HG03342 (cell line): ENCODE measurements at regions not wholly inside any gene's neighbourhood (a gene's known extent, or its start where the extent isn't known, plus 50 kb on each side); places are given as distances from the start of the nearest gene placed in this dataset.
"Not testable (repeated sequence)": the region's sequence is repeated elsewhere in the genome, so short reads cannot be mapped to it uniquely, and the experiment has no call there.

Experiments
- ATAC-seq: cut with Tn5 transposase; IDR thresholded peaks from one replicate; pipeline ENCODE4 v1.9.1; 2021; ENCODE audit warnings: mild to moderate bottlenecking, moderate library complexity; ENCODE audit not compliant: unreplicated experiment

- no peak for ATAC-seq
These were observed 339.0 kb upstream of the PABPC4L start for GRCh38 chr4:134540588-134540987.

- no peak for ATAC-seq
These were observed 338.2 kb upstream of the PABPC4L start for GRCh38 chr4:134539729-134540231.

- no peak for ATAC-seq
These were observed 336.1 kb upstream of the PABPC4L start for GRCh38 chr4:134537701-134538100.

GRCh38 chr4:134533068-134533467 lies 331.5 kb upstream of the PABPC4L start:
- peak; percentile 70 for ATAC-seq

- ATAC-seq, result no peak
These were observed 329.4 kb upstream of the PABPC4L start for GRCh38 chr4:134531013-134531412.

- ATAC-seq, result no peak
These were observed 328.0 kb upstream of the PABPC4L start for GRCh38 chr4:134529629-134530028.

GRCh38 chr4:134518574-134519217 lies 317.1 kb upstream of the PABPC4L start:
- no peak for ATAC-seq

GRCh38 chr4:134510544-134510943 lies 309.0 kb upstream of the PABPC4L start:
- ATAC-seq, result no peak

- ATAC-seq, result no peak
These were observed 303.9 kb upstream of the PABPC4L start for GRCh38 chr4:134505511-134505910.

- ATAC-seq, result no peak
These were observed 300.5 kb upstream of the PABPC4L start for GRCh38 chr4:134501973-134502643.

- not testable (repeated sequence) for ATAC-seq
These were observed 299.9 kb upstream of the PABPC4L start for GRCh38 chr4:134501488-134501887.

GRCh38 chr4:134499074-134499473 lies 297.5 kb upstream of the PABPC4L start:
- no peak for ATAC-seq

- ATAC-seq, result no peak
These were observed 289.3 kb upstream of the PABPC4L start for GRCh38 chr4:134490863-134491262.

- not testable (repeated sequence) for ATAC-seq
These were observed 281.9 kb upstream of the PABPC4L start for GRCh38 chr4:134483514-134483913.

- no peak for ATAC-seq
These were observed 270.0 kb upstream of the PABPC4L start for GRCh38 chr4:134471569-134471968.

GRCh38 chr4:134470544-134470943 lies 269.0 kb upstream of the PABPC4L start:
- no peak for ATAC-seq

- no peak for ATAC-seq
These were observed 263.8 kb upstream of the PABPC4L start for GRCh38 chr4:134465417-134465816.

GRCh38 chr4:134463771-134464170 lies 262.2 kb upstream of the PABPC4L start:
- no peak for ATAC-seq

- ATAC-seq, result no peak
These were observed 225.2 kb upstream of the PABPC4L start for GRCh38 chr4:134426821-134427220.

GRCh38 chr4:134425756-134426155 lies 224.2 kb upstream of the PABPC4L start:
- no peak for ATAC-seq

GRCh38 chr4:134422776-134423175 lies 221.2 kb upstream of the PABPC4L start:
- ATAC-seq, result no peak

- no peak for ATAC-seq
These were observed 220.1 kb upstream of the PABPC4L start for GRCh38 chr4:134421734-134422133.
